ENCODE measurements at regions not wholly inside any gene's neighbourhood (a gene's known extent, or its start where the extent isn't known, plus 50 kb on each side); places are given as distances from the start of the nearest gene placed in this dataset.

- DNase-seq (ENCODE audit: low read depth in 2 of 2), result no peak
These were observed 120.0 kb downstream of the AQP4 start for GRCh38 chr18:26745288-26746181.

- DNase-seq (ENCODE audit: low read depth in 2 of 2), result no peak
These were observed 123.7 kb downstream of the AQP4 start for GRCh38 chr18:26741758-26742157.

- DNase-seq (ENCODE audit: low read depth in 2 of 2), result no peak
These were observed 124.5 kb downstream of the AQP4 start for GRCh38 chr18:26741048-26741447.

- no peak for DNase-seq (ENCODE audit: low read depth in 2 of 2)
These were observed 125.1 kb downstream of the AQP4 start for GRCh38 chr18:26740396-26740795.

- no peak for DNase-seq (ENCODE audit: low read depth in 2 of 2)
These were observed 126.8 kb downstream of the AQP4 start for GRCh38 chr18:26738706-26739105.

GRCh38 chr18:26736301-26736700, 129.2 kb downstream of the AQP4 start:
- DNase-seq (ENCODE audit: low read depth in 2 of 2), result no peak

- no peak for DNase-seq (ENCODE audit: low read depth in 2 of 2)
These were observed 130.7 kb downstream of the AQP4 start for GRCh38 chr18:26734760-26735159.

- DNase-seq (ENCODE audit: low read depth in 2 of 2), result no peak
These were observed 136.1 kb downstream of the AQP4 start for GRCh38 chr18:26729449-26729848.

- DNase-seq (ENCODE audit: low read depth in 2 of 2), result no peak
These were observed 136.5 kb downstream of the AQP4 start for GRCh38 chr18:26729008-26729407.

- DNase-seq (ENCODE audit: low read depth in 2 of 2), result no peak
These were observed 141.5 kb downstream of the AQP4 start for GRCh38 chr18:26723981-26724380.

GRCh38 chr18:26722565-26722931, 143.0 kb downstream of the AQP4 start:
- DNase-seq (ENCODE audit: low read depth in 2 of 2), result no peak

GRCh38 chr18:26721854-26722564, 143.5 kb downstream of the AQP4 start:
- no peak for DNase-seq (ENCODE audit: low read depth in 2 of 2)

- DNase-seq (ENCODE audit: low read depth in 2 of 2), result no peak
These were observed 145.6 kb downstream of the AQP4 start for GRCh38 chr18:26719896-26720295.

GRCh38 chr18:26717123-26717719, 148.3 kb downstream of the AQP4 start:
- no peak for DNase-seq (ENCODE audit: low read depth in 2 of 2)

GRCh38 chr18:26714739-26715138, 150.8 kb downstream of the AQP4 start:
- no peak for DNase-seq (ENCODE audit: low read depth in 2 of 2)

GRCh38 chr18:26711756-26712155, 153.8 kb downstream of the AQP4 start:
- no peak for DNase-seq (ENCODE audit: low read depth in 2 of 2)

GRCh38 chr18:26710470-26711096, 154.9 kb downstream of the AQP4 start:
- DNase-seq (ENCODE audit: low read depth in 2 of 2), result no peak

- DNase-seq (ENCODE audit: low read depth in 2 of 2), result no peak
These were observed 155.6 kb downstream of the AQP4 start for GRCh38 chr18:26709897-26710296.

- no peak for DNase-seq (ENCODE audit: low read depth in 2 of 2)
These were observed 156.4 kb downstream of the AQP4 start for GRCh38 chr18:26708806-26709716.

GRCh38 chr18:26706911-26707351, 158.6 kb downstream of the AQP4 start:
- DNase-seq (ENCODE audit: low read depth in 2 of 2), result no peak

- no peak for DNase-seq (ENCODE audit: low read depth in 2 of 2)
These were observed 157.4 kb upstream of the KCTD1 start for GRCh38 chr18:26705757-26706156.

Data from stimulated activated CD4-positive, alpha-beta T cell treated with anti-CD3 and anti-CD28 coated beads, Interleukin-12 subunit alpha, Interleukin-12 subunit beta, amount 100 ng/mL, for 24 hours (primary cell).